Gastrocnemius medialis (tissue), 4 donors: ENCODE measurements at regions not wholly inside any gene's neighbourhood (a gene's known extent, or its start where the extent isn't known, plus 50 kb on each side); places are given as distances from the start of the nearest gene placed in this dataset.

Experiments used
- POLR2A ChIP-seq, 2 donors: fragments of 450-650 bp; IDR thresholded peaks; one replicate each; pipeline ENCODE4 v1.6.1; 2017; ENCODE audit warnings: antibody characterized with exemption in 2 of 2, mild to moderate bottlenecking in 2 of 2, moderate library complexity in 2 of 2
- TF ChIP-seq, protein P1 (sequence below), 5 experiments: fragments of 450-650 bp in 3 of 5; fragments of 200-600 bp in 2 of 5; sonication (generic) in 2 of 5; IDR thresholded peaks in 4 of 5; conservative IDR thresholded peaks in 1 of 5; 1 replicate in 4 of 5; 2 replicates in 1 of 5; pipeline ENCODE4 v1.5.1; 2016 to 2019; ENCODE audit warnings: antibody characterized with exemption in 5 of 5, mild to moderate bottlenecking in 3 of 5, moderate library complexity in 3 of 5

DNA sequence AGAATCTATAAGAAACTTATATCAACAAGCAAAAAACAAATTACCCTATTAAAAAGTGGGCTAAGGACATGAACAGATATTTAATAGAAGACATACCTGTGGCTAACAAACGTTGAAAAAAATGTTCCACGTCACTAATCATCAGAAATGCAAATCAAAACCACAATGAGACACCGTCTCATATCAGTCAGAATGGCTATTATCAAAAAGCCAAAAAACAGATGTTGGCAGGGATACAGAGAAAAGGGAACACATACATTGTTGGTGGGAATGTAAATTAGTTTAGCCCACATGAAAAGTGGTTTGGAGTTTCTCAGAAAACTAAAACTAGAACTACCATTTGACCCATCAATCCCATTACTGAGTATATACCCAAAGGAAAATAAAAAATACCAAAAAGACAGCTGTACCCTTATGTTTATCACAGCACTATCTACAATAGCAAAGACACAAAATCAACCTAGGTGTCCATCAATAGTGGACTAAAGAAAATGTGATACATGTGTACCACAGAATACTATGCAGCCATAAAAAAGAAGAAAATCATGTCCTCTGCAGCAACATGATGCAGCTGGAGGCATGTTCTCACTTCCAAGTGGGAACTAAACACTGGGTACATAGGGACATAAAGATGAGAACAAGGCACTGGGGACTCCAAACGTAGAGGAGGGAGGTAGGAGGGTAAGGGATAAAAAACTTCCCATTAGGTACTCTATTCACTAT lies 83.8 kb upstream of the TMEM168 start:
- TF ChIP-seq, protein P1, sequence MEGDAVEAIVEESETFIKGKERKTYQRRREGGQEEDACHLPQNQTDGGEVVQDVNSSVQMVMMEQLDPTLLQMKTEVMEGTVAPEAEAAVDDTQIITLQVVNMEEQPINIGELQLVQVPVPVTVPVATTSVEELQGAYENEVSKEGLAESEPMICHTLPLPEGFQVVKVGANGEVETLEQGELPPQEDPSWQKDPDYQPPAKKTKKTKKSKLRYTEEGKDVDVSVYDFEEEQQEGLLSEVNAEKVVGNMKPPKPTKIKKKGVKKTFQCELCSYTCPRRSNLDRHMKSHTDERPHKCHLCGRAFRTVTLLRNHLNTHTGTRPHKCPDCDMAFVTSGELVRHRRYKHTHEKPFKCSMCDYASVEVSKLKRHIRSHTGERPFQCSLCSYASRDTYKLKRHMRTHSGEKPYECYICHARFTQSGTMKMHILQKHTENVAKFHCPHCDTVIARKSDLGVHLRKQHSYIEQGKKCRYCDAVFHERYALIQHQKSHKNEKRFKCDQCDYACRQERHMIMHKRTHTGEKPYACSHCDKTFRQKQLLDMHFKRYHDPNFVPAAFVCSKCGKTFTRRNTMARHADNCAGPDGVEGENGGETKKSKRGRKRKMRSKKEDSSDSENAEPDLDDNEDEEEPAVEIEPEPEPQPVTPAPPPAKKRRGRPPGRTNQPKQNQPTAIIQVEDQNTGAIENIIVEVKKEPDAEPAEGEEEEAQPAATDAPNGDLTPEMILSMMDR (IDR thresholded peaks at IDR 0.05 in 4 of 5, conservative IDR thresholded peaks at IDR 0.05 in 1 of 5), result no peak
- no peak for TF ChIP-seq POLR2A (IDR thresholded peaks at IDR 0.05)
